Smooth muscle cell (in vitro differentiated cells): ENCODE measurements at regions not wholly inside any gene's neighbourhood (a gene's known extent, or its start where the extent isn't known, plus 50 kb on each side); places are given as distances from the start of the nearest gene placed in this dataset.
A peak's percentile ranks its signal among the peaks of the same experiment; 100 is the strongest.

Source experiments
- DNase-seq: peaks from one replicate; lab custom pipeline; 2025; ENCODE audit not compliant: unreplicated experiment; lab: John Stamatoyannopoulos, UW
- H2AFZ ChIP-seq: fragments of 200-600 bp; sonication (generic); 2 replicates; pipeline ENCODE4 v1.6.0; 2016; ENCODE audit warnings: antibody characterized with exemption, low read depth, mild to moderate bottlenecking
- H3F3A ChIP-seq: fragments of 200-600 bp; sonication (generic); 2 replicates; pipeline ENCODE4 v1.6.0; 2017; ENCODE audit warnings: antibody characterized with exemption, low read depth
- H3K27ac ChIP-seq: fragments of 200-600 bp; sonication (generic); 2 replicates; pipeline ENCODE4 v1.5.1; 2016; ENCODE audit warnings: low read depth, mild to moderate bottlenecking
- H3K27me3 ChIP-seq: fragments of 200-600 bp; sonication (generic); 2 replicates; pipeline ENCODE4 v1.6.1; 2016; ENCODE audit warnings: low read depth, mild to moderate bottlenecking
- H3K36me3 ChIP-seq: fragments of 200-600 bp; sonication (generic); 2 replicates; pipeline ENCODE4 v1.5.1; 2016; ENCODE audit warnings: low read depth
- H3K4me1 ChIP-seq: fragments of 200-600 bp; sonication (generic); 2 replicates; pipeline ENCODE4 v1.5.1; 2016; ENCODE audit warnings: low read depth
- H3K4me2 ChIP-seq: fragments of 200-600 bp; sonication (generic); 2 replicates; pipeline ENCODE4 v1.6.0; 2016; ENCODE audit warnings: mild to moderate bottlenecking
- H3K4me3 ChIP-seq: fragments of 200-600 bp; sonication (generic); 2 replicates; pipeline ENCODE4 v1.5.1; 2016; ENCODE audit warnings: mild to moderate bottlenecking
- H3K79me2 ChIP-seq: fragments of 200-600 bp; sonication (generic); 2 replicates; pipeline ENCODE4 v1.6.0; 2016; ENCODE audit warnings: low read depth, mild to moderate bottlenecking
- H3K9ac ChIP-seq: fragments of 200-600 bp; sonication (generic); 2 replicates; pipeline ENCODE4 v1.6.0; 2016; ENCODE audit warnings: low read depth
- H3K9me3 ChIP-seq: fragments of 200-600 bp; sonication (generic); replicated peaks from 2 replicates; pipeline ENCODE4 v1.5.1; 2016; ENCODE audit warnings: low read depth
- H4K20me1 ChIP-seq: fragments of 200-600 bp; sonication (generic); 2 replicates; pipeline ENCODE4 v1.6.0; 2016; ENCODE audit warnings: low read depth
- WGBS: methylation state at CpG from one replicate; pipeline ENCODE4 v1.1.7; 2016; ENCODE audit warnings: low lambda C conversion rate; 5-methylcytosine and 5-hydroxymethylcytosine counted together
- TF ChIP-seq, protein P1 (sequence below): fragments of 200-600 bp; sonication (generic); IDR thresholded peaks from 2 replicates; pipeline ENCODE4 v1.5.1; 2017; ENCODE audit warnings: borderline replicate concordance, mild to moderate bottlenecking, antibody characterized with exemption; ENCODE audit not compliant: insufficient read depth, poor library complexity, severe bottlenecking

DNA sequence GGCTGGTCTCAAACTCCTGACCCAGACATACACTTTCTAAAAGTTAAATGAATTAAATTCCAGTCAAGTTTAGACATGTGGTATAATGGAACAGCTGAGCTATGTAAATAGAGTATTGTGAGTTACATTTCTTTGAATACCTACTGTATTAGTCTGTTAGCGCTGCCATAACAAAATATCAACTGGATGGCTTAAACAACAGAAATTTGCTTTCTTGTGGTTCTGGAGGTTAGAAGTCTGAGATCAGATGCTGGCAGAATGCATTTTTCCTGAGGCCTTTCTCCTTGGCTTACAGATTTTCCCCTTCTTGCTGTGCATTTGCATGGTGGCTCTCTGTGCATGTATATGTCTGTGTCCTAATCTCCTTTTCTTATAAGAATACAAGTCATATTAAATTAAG lies 101.5 kb upstream of the TGFBR2 start:
- no peaks in the 10 kb centered on the region for H3K79me2 ChIP-seq
- H3K27ac ChIP-seq, result peak overlapping the region; percentile 49
- H3K36me3 ChIP-seq, result no peaks in the 10 kb centered on the region
- WGBS, result 83% methylated on average over 1 of the region's 1 CpG
- no peak for DNase-seq
- no peak overlapping the region for H3K4me3 ChIP-seq
- H3K9me3 ChIP-seq, result no peaks in the 10 kb centered on the region
- TF ChIP-seq, protein P1, sequence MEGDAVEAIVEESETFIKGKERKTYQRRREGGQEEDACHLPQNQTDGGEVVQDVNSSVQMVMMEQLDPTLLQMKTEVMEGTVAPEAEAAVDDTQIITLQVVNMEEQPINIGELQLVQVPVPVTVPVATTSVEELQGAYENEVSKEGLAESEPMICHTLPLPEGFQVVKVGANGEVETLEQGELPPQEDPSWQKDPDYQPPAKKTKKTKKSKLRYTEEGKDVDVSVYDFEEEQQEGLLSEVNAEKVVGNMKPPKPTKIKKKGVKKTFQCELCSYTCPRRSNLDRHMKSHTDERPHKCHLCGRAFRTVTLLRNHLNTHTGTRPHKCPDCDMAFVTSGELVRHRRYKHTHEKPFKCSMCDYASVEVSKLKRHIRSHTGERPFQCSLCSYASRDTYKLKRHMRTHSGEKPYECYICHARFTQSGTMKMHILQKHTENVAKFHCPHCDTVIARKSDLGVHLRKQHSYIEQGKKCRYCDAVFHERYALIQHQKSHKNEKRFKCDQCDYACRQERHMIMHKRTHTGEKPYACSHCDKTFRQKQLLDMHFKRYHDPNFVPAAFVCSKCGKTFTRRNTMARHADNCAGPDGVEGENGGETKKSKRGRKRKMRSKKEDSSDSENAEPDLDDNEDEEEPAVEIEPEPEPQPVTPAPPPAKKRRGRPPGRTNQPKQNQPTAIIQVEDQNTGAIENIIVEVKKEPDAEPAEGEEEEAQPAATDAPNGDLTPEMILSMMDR, result no peak
- no peaks in the 10 kb centered on the region for H4K20me1 ChIP-seq
- no peaks in the 10 kb centered on the region for H3F3A ChIP-seq
- no peak overlapping the region for H3K9ac ChIP-seq
- no peaks in the 10 kb centered on the region for H3K27me3 ChIP-seq
- H3K4me1 ChIP-seq, result no peaks in the 10 kb centered on the region
- H3K4me2 ChIP-seq, result no peak overlapping the region
- H2AFZ ChIP-seq, result no peak overlapping the region

GRCh38 chr3:30505866-30506520 lies 100.4 kb upstream of the TGFBR2 start:
- DNase-seq, result no peak

GRCh38 chr3:30508339-30508738 lies 98.1 kb upstream of the TGFBR2 start:
- no peak overlapping the region for H3K4me2 ChIP-seq

More at GRCh38 chr3:30505866-30506520, 100.4 kb upstream of the TGFBR2 start:
- Histone ChIP-seq H2AFZ (no peak overlapping the region), H3K9ac (no peak overlapping the region), H4K20me1 (no peaks in the 10 kb centered on the region), H3K4me1 (no peaks in the 10 kb centered on the region), H3K36me3 (no peaks in the 10 kb centered on the region), H3K4me2 (no peak overlapping the region), H3K4me3 (no peak overlapping the region), H3F3A (no peaks in the 10 kb centered on the region), H3K27me3 (no peaks in the 10 kb centered on the region), H3K79me2 (no peaks in the 10 kb centered on the region), H3K9me3 (no peaks in the 10 kb centered on the region), H3K27ac (peak overlapping the region; percentile 49)
- WGBS, result 39% methylated on average over 6 of the region's 6 CpGs
- TF ChIP-seq, protein P1, result no peak

More at GRCh38 chr3:30508339-30508738, 98.1 kb upstream of the TGFBR2 start:
- Histone ChIP-seq H3K9ac (no peak overlapping the region), H3K79me2 (no peaks in the 10 kb centered on the region), H3K36me3 (no peaks in the 10 kb centered on the region), H4K20me1 (no peaks in the 10 kb centered on the region), H3K4me1 (no peaks in the 10 kb centered on the region), H2AFZ (no peak overlapping the region), H3K4me3 (no peak overlapping the region), H3F3A (no peaks in the 10 kb centered on the region), H3K9me3 (no peaks in the 10 kb centered on the region), H3K27me3 (no peaks in the 10 kb centered on the region), H3K27ac (no peak overlapping the region)
- no peak for DNase-seq
- TF ChIP-seq, protein P1, result no peak
- WGBS, result 92% methylated on average over 3 of the region's 3 CpGs
